ENCODE measurements at regions not wholly inside any gene's neighbourhood (a gene's known extent, or its start where the extent isn't known, plus 50 kb on each side); places are given as distances from the start of the nearest gene placed in this dataset.

DNA sequence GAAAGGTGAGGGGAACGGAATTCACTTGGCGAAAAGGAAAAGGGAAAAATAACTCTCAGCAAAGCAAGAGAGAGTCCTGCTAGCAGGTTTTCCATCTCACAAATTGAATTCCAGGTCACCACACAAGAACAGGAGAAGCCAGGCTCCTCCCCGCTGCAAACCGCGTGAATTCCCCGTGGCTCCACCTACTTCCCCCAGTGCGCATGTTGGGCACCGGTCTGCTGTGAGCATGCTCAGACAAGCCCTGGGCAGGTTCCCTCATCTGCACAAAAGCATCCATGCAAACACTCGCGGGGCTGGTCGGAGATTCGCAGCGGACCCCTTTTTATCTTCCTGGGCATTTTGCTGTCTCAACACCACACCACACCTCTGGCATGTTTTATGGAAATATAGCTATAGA, 58.5 kb upstream of the S1PR3 start:
- H3K27me3 Mint-ChIP-seq (ENCODE audit: low read depth) = no peaks in the 10 kb centered on the region; the same call in none of the 2 replicates
- no peaks in the 10 kb centered on the region for H3K36me3 Mint-ChIP-seq (ENCODE audit: insufficient read depth in 1 of 3, low read depth in 3 of 3)
- Histone ChIP-seq H2BK15ac (ENCODE audit: low read depth, low read length) (no peak overlapping the region), H3K14ac (ENCODE audit: insufficient read depth, low read length) (no peak overlapping the region), H2AFZ (ENCODE audit: low read length) (no peak overlapping the region), H3K18ac (ENCODE audit: insufficient read length, low read depth, low read length) (no peak overlapping the region), H3K4me1 (ENCODE audit: insufficient read depth, low read length) (no peaks in the 10 kb centered on the region), H3K9me3 (ENCODE audit: control insufficient read depth, low read depth, low read length) (no peaks in the 10 kb centered on the region), H3K9ac (ENCODE audit: extremely low read depth, insufficient read length, low read length) (no peak overlapping the region), H3K4ac (ENCODE audit: low read depth, low read length) (no peak overlapping the region), H2BK120ac (ENCODE audit: low read depth, low read length, poor library complexity, severe bottlenecking) (no peak overlapping the region), H4K20me1 (ENCODE audit: control insufficient read depth, insufficient read depth, insufficient read length) (no peaks in the 10 kb centered on the region), H3K56ac (ENCODE audit: insufficient read length, low read depth, low read length) (no peak overlapping the region), H2BK12ac (ENCODE audit: insufficient read length, low read depth, low read length) (no peak overlapping the region), H4K8ac (replicated peaks; ENCODE audit: insufficient read length, low read depth, low read length) (no peak overlapping the region), H3K27ac (ENCODE audit: insufficient read length, low read depth, low read length) (no peak overlapping the region), H2BK20ac (ENCODE audit: low read depth, low read length, poor library complexity, severe bottlenecking) (no peak overlapping the region), H3T11ph (ENCODE audit: low read length) (no peak overlapping the region), H3K79me1 (ENCODE audit: insufficient read depth, low read depth, low read length, poor library complexity, severe bottlenecking) (no peaks in the 10 kb centered on the region), H2BK5ac (ENCODE audit: insufficient read length, low read length) (no peak overlapping the region), H4K91ac (ENCODE audit: insufficient read length, low read depth, low read length) (no peak overlapping the region), H4K5ac (ENCODE audit: insufficient read length, low read depth, low read length) (no peak overlapping the region), H3K23ac (ENCODE audit: insufficient read length, low read depth, low read length) (no peak overlapping the region), H2AK5ac (ENCODE audit: insufficient read length, low read length) (no peak overlapping the region), H3K4me2 (ENCODE audit: insufficient read depth, insufficient read length, low read length) (no peak overlapping the region), H3K79me2 (ENCODE audit: insufficient read depth, low read length) (no peaks in the 10 kb centered on the region), H3K27me3 (ENCODE audit: insufficient read depth, low read length) (no peaks in the 10 kb centered on the region), H3K23me2 (ENCODE audit: insufficient read length, low read depth, low read length, poor library complexity, severe bottlenecking) (no peaks in the 10 kb centered on the region)
- H3K27ac Mint-ChIP-seq = no peak overlapping the region
- H3K4me1 Mint-ChIP-seq = 0 out of 4 replicates have a peak, but pooled peaks cover 0 to 5% of the 10 kb centered on the region in 2 experiments
- peak; percentile 82 for DNase-seq
- H3K9me3 Mint-ChIP-seq = peaks cover 5 to 9% of the 10 kb centered on the region in 2 experiments; a peak in 3 of 5 replicates
- WGBS (ENCODE audit: extremely low coverage, insufficient read length, low lambda C conversion rate) = no CpG with 5 or more reads among the region's 13 CpGs
- H3K4me3 Mint-ChIP-seq = no peak overlapping the region
- TF ChIP-seq, protein P1, sequence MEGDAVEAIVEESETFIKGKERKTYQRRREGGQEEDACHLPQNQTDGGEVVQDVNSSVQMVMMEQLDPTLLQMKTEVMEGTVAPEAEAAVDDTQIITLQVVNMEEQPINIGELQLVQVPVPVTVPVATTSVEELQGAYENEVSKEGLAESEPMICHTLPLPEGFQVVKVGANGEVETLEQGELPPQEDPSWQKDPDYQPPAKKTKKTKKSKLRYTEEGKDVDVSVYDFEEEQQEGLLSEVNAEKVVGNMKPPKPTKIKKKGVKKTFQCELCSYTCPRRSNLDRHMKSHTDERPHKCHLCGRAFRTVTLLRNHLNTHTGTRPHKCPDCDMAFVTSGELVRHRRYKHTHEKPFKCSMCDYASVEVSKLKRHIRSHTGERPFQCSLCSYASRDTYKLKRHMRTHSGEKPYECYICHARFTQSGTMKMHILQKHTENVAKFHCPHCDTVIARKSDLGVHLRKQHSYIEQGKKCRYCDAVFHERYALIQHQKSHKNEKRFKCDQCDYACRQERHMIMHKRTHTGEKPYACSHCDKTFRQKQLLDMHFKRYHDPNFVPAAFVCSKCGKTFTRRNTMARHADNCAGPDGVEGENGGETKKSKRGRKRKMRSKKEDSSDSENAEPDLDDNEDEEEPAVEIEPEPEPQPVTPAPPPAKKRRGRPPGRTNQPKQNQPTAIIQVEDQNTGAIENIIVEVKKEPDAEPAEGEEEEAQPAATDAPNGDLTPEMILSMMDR (conservative IDR thresholded peaks at IDR 0.05) = no peak

Data from H9 (cell line).